ENCODE measurements at regions not wholly inside any gene's neighbourhood (a gene's known extent, or its start where the extent isn't known, plus 50 kb on each side); places are given as distances from the start of the nearest gene placed in this dataset.
"Not testable (repeated sequence)": the region's sequence is repeated elsewhere in the genome, so short reads cannot be mapped to it uniquely, and the experiment has no call there.

GRCh38 chr1:117754061-117754969 is 148.5 kb downstream of the TENT5C start:
- DNase-seq (ENCODE audit: low read depth in 2 of 2) = peak in 1 of 2 experiments; percentile 13

- no peak for DNase-seq (ENCODE audit: low read depth in 2 of 2)
These were observed 151.8 kb downstream of the TENT5C start for GRCh38 chr1:117757668-117758067.

GRCh38 chr1:117758444-117759316 is 152.8 kb downstream of the TENT5C start:
- peak; percentile 45 to 50 for DNase-seq (ENCODE audit: low read depth in 2 of 2)

- DNase-seq (ENCODE audit: low read depth in 2 of 2) = no peak
These were observed 153.7 kb downstream of the TENT5C start for GRCh38 chr1:117759535-117759934.

GRCh38 chr1:117760069-117760468 is 154.2 kb downstream of the TENT5C start:
- no peak for DNase-seq (ENCODE audit: low read depth in 2 of 2)

- no peak for DNase-seq (ENCODE audit: low read depth in 2 of 2)
These were observed 154.6 kb downstream of the TENT5C start for GRCh38 chr1:117760485-117760884.

- not testable (repeated sequence) for DNase-seq (ENCODE audit: low read depth in 2 of 2)
These were observed 161.7 kb downstream of the GDAP2 start for GRCh38 chr1:117767756-117768155.

- DNase-seq (ENCODE audit: low read depth in 2 of 2) = no peak
These were observed 158.4 kb downstream of the GDAP2 start for GRCh38 chr1:117770981-117771531.

GRCh38 chr1:117779364-117779763 is 150.1 kb downstream of the GDAP2 start:
- DNase-seq (ENCODE audit: low read depth in 2 of 2) = no peak

GRCh38 chr1:117780687-117781475 is 148.5 kb downstream of the GDAP2 start:
- DNase-seq (ENCODE audit: low read depth in 2 of 2) = peak; percentile 57 to 62

- no peak for DNase-seq (ENCODE audit: low read depth in 2 of 2)
These were observed 147.4 kb downstream of the GDAP2 start for GRCh38 chr1:117782056-117782455.

GRCh38 chr1:117783606-117784396 is 145.6 kb downstream of the GDAP2 start:
- no peak for DNase-seq (ENCODE audit: low read depth in 2 of 2)

- DNase-seq (ENCODE audit: low read depth in 2 of 2) = no peak
These were observed 141.4 kb downstream of the GDAP2 start for GRCh38 chr1:117788014-117788413.

GRCh38 chr1:117793413-117793812 is 136.0 kb downstream of the GDAP2 start:
- DNase-seq (ENCODE audit: low read depth in 2 of 2) = no peak

- no peak for DNase-seq (ENCODE audit: low read depth in 2 of 2)
These were observed 135.3 kb downstream of the GDAP2 start for GRCh38 chr1:117794073-117794472.

- peak; percentile 56 for DNase-seq (ENCODE audit: low read depth in 2 of 2)
These were observed 134.2 kb downstream of the GDAP2 start for GRCh38 chr1:117795190-117795589.

- no peak for DNase-seq (ENCODE audit: low read depth in 2 of 2)
These were observed 133.6 kb downstream of the GDAP2 start for GRCh38 chr1:117795792-117796191.

GRCh38 chr1:117796226-117796625 is 133.2 kb downstream of the GDAP2 start:
- no peak for DNase-seq (ENCODE audit: low read depth in 2 of 2)

GRCh38 chr1:117798550-117798949 is 130.9 kb downstream of the GDAP2 start:
- no peak for DNase-seq (ENCODE audit: low read depth in 2 of 2)

- DNase-seq (ENCODE audit: low read depth in 2 of 2) = no peak
These were observed 126.7 kb downstream of the GDAP2 start for GRCh38 chr1:117802531-117803257.

Measured in fibroblast of skin of left biceps (primary cell).